Lower leg skin (tissue), 4 donors: ENCODE measurements at regions not wholly inside any gene's neighbourhood (a gene's known extent, or its start where the extent isn't known, plus 50 kb on each side); places are given as distances from the start of the nearest gene placed in this dataset.

ENCODE experiments used
- DNase-seq, 2 donors: peaks; one replicate each; pipeline ENCODE4 v3.0.0-alpha.2; 2019; ENCODE audit warnings: low spot score in 2 of 2
- H3K4me3 ChIP-seq: fragments of 200-600 bp; sonication (generic); 2 replicates; pipeline ENCODE4 v1.5.1; 2017; ENCODE audit warnings: mild to moderate bottlenecking, low read depth; ENCODE audit not compliant: poor library complexity, severe bottlenecking
- POLR2A ChIP-seq, 2 donors: fragments of 450-650 bp; IDR thresholded peaks; one replicate each; pipeline ENCODE4 v1.6.1; 2016 to 2017; ENCODE audit warnings: antibody characterized with exemption in 2 of 2, mild to moderate bottlenecking in 1 of 2, moderate library complexity in 1 of 2
- WGBS, 2 donors: methylation state at CpG; one replicate each; pipeline ENCODE4 v1.1.5; 2018; 5-methylcytosine and 5-hydroxymethylcytosine counted together
- intact Hi-C: fragments of 100-400 bp; cut with DNase I; formaldehyde crosslinking; loops from one replicate; pipeline ENCODE4 v1.15.0; 2023; ENCODE audit warnings: low total_unique reads
- TF ChIP-seq, protein P1 (sequence below), 3 donors: fragments of 450-650 bp; IDR thresholded peaks; one replicate each; pipeline ENCODE4 v1.5.1; 2016; ENCODE audit warnings: antibody characterized with exemption in 3 of 3, mild to moderate bottlenecking in 3 of 3, moderate library complexity in 2 of 3

DNA sequence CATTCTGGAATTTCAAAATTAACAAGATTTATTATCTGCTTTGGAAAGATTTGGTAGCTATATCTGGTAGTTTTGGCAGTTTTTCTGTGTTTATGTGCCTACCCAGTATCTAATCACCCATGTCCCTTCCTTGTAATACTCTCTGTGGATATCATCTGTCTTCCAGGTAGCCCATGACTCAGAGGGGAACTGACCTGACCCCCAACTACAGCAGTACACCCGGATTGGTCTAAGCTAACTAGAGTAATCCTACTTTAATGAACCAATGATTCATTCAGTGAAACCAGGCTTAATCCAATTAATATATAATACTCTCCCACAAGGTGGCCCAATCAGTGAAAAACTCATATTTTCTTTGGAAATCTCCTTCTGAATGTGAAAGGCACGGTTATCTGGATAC lies 295.3 kb upstream of the SULF2 start:
- 83 to 84% methylated on average over 2 of the region's 2 CpGs for WGBS, 2 donors
- intact Hi-C loops, result no loop called here

DNA sequence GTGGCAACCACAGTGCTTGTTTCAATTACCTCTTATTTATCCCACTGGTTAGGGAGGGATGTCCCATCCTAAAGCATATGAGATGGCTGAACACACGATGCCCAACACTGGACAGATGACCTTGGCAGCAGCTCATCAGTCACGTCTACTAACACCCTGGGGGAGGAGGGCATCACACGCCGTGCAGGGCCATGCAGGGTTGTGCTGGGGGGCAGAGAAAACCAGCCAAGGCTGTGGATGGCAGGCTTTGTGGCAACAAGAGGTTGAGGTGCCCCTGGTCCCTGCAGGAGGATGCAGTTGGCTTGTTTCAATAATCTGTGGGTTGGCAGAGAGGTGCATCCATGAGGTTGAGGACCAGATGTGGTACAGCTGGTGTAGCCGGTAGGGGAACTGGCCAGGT lies 293.7 kb upstream of the SULF2 start:
- intact Hi-C loops, result no loop called here
- H3K4me3 ChIP-seq, result no peak overlapping the region
- no peak for TF ChIP-seq POLR2A (IDR thresholded peaks at IDR 0.05)
- TF ChIP-seq, protein P1, sequence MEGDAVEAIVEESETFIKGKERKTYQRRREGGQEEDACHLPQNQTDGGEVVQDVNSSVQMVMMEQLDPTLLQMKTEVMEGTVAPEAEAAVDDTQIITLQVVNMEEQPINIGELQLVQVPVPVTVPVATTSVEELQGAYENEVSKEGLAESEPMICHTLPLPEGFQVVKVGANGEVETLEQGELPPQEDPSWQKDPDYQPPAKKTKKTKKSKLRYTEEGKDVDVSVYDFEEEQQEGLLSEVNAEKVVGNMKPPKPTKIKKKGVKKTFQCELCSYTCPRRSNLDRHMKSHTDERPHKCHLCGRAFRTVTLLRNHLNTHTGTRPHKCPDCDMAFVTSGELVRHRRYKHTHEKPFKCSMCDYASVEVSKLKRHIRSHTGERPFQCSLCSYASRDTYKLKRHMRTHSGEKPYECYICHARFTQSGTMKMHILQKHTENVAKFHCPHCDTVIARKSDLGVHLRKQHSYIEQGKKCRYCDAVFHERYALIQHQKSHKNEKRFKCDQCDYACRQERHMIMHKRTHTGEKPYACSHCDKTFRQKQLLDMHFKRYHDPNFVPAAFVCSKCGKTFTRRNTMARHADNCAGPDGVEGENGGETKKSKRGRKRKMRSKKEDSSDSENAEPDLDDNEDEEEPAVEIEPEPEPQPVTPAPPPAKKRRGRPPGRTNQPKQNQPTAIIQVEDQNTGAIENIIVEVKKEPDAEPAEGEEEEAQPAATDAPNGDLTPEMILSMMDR (IDR thresholded peaks at IDR 0.05), result no peak
- no peak for DNase-seq
- WGBS, 2 donors, result 85 to 86% methylated on average over 5 of the region's 5 CpGs

More for the DNA sequence above, 295.3 kb upstream of the SULF2 start:
- no peak for TF ChIP-seq POLR2A (IDR thresholded peaks at IDR 0.05)
- TF ChIP-seq, protein P1 (IDR thresholded peaks at IDR 0.05), result no peak
- no peak for DNase-seq
- no peak overlapping the region for H3K4me3 ChIP-seq

DNA sequence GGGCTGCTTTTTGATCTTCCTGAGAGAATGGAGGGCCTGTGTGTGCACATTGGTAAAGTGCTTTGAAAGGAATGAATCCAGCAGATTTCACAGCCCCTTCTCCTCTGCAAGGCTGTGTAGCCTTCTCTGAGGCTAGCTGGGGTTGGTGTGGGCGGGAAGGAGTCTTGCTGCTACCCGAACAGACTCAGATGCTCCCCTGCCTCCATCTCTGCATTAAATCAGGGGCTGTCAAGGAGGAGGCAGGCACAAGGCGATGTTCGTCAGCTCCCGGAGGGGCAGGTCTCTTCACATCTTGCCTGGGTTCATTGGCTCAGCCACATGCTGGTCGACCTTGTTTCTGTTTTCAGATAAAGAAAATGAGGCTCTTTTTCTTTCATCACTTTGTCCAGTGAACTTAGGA lies 291.5 kb upstream of the SULF2 start:
- no peak for DNase-seq
- 83 to 88% methylated on average over 6 of the region's 6 CpGs for WGBS, 2 donors
- H3K4me3 ChIP-seq, result no peak overlapping the region
- no peak for TF ChIP-seq POLR2A (IDR thresholded peaks at IDR 0.05)
- intact Hi-C loops, result no loop called here

- intact Hi-C loops, result no loop called here
- 78% methylated on average over 11 of the region's 11 CpGs for WGBS, 2 donors
- DNase-seq, result no peak
- TF ChIP-seq, protein P1 (IDR thresholded peaks at IDR 0.05), result no peak
- no peak for TF ChIP-seq POLR2A (IDR thresholded peaks at IDR 0.05)
- H3K4me3 ChIP-seq, result no peak overlapping the region
Measured at GRCh38 chr20:48076247-48076646, 291.0 kb upstream of the SULF2 start.

DNA sequence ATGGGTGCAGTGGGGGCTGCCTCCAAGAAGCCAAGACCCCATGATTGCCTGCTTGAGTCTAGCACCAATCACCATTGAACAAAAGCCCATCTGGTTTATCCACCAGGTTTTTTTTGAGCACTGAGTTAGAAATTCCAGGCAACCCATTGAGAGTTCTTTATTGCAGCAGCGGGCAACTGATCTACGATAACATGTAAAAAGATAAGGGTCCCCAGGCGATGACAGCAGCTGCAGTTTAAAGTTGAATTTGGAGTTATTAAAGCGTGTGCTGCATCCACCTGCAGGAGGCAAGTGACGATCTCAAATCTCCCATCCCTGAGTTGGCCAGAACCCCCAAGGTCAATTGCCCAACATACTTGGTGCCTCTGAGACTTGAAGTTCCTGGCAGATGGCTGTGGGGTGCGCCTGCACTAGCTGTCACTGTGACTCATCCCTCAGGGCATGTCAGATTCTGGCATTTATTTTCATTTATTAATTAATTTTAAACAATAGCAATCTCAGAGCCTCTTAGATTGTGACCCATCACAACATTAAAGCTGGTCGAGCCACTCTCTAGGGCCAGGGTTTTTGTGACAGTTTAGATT lies 290.4 kb upstream of the SULF2 start:
- WGBS, 2 donors, result 60 to 69% methylated on average over 7 of the region's 7 CpGs
- peak in 1 of 2 donors; percentile 37 for DNase-seq
- TF ChIP-seq POLR2A (IDR thresholded peaks at IDR 0.05), result no peak
- TF ChIP-seq, protein P1 (IDR thresholded peaks at IDR 0.05), result no peak
- intact Hi-C loops, result no loop called here
- no peak overlapping the region for H3K4me3 ChIP-seq

DNA sequence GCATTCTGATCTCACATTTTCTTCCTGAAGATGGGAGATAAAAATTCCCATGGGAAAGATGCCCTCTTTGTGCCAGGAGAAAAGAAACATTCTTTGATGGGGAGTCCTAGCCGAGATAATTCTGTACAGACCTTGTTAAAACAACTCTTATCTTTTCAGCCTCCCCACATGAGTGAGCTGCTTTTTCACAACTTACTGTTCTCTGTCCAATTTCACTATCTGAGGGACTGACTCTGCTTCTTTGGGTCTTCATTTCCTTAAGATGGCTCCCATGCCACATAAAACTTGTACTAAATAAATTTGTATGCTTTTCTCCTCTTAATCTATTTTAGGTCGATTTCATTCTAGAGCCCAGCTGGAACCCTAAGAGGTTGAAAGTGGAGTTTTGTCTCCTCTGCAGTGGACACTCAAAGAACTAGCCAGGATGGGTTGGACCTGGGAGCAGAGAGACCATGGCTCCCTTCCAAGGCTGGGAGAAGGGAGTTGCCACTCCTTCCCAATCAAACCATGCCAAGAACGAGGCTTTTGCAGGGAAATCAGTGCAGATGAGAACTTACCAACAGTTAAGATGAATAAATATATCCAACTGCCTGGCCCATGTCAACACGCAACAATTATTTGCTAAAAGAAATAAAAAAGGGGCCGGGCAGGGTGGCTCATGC lies 285.8 kb upstream of the SULF2 start:
- no peak overlapping the region for H3K4me3 ChIP-seq
- intact Hi-C loops, result no loop called here
- WGBS, 2 donors, result 49 to 54% methylated on average over 5 of the region's 5 CpGs
- no peak for TF ChIP-seq POLR2A (IDR thresholded peaks at IDR 0.05)
- TF ChIP-seq, protein P1 (IDR thresholded peaks at IDR 0.05), result no peak
- no peak for DNase-seq
